HG03103 (cell line): ENCODE measurements at regions not wholly inside any gene's neighbourhood (a gene's known extent, or its start where the extent isn't known, plus 50 kb on each side); places are given as distances from the start of the nearest gene placed in this dataset.

ENCODE experiments used
- ATAC-seq: cut with Tn5 transposase; IDR thresholded peaks from one replicate; pipeline ENCODE4 v1.9.1; 2021; ENCODE audit warnings: low read depth; ENCODE audit not compliant: unreplicated experiment

DNA sequence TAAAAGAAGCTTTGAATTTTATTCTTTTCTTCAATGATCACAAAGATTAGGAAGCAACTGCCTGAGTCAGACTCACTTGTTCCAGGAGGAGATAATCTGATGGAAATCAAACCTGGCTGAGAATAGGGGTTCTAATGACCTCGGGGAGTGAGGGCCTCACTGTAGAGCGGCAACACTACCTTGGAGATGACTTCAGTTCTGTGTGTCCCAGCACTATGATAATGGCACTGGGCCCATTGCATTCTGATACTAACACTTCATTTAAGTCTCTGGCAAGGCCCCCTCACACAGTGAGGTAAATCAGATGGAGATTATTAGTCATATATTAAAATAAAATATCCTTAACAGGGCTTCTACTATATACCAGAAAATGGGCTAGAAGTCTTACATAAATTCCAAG lies 233.3 kb upstream of the EGLN3 start:
- ATAC-seq: no peak

DNA sequence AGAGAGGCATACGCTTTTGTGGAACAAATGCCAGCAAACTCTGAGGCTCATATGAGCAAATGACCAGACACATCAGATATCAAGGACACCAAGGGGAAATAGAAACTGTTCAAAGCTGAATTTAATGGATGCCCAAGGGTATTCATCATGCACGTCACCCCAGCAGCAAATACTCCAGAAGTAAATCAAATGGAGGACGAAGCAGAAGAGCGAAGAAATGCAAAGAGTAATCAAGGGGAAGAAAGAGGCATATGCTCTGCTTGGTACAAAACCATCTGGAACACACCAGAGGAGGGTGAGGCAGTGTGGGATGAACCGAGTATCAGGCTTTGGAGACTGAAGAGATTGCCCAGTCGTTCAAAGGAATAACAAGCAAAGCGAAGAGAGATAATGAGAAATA lies 232.6 kb upstream of the EGLN3 start:
- ATAC-seq: no peak

DNA sequence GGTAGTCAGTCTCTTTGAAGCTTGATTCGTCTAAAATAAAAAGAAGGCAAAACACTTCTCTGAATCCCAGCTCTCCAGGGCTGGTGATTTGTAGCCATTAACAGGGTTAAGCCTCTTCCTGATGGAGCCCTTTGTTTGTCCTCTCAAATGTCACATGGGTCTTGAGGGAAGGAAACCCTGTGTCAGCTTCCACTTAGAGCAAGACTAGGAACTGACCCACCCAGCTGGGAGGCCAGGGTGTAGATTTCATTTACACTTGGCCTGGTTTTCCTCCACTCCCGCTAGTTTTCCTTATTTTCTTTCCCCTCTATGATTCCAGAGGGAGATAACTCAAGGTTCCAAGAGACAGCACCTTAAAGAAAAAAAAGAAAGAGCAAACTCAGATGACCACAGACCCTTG lies 230.5 kb upstream of the EGLN3 start:
- no peak for ATAC-seq

DNA sequence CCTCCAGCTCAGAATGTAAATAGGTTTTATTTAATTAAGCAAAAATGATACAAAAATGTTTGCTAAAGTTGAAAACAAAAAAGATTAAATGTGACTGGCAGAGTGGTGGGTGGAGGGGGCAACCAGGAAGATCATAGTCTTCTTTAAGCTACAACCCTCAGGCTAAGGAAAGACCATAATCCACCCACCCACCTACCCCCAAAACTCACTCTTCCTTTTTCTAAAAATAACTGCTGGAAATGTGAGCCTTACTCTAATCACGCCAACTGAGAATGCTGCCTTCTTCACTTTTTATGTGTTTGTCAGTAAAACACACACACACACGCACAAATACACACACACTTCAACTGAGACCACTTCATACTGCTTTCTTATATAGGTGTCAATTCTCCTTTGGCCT lies 230.0 kb upstream of the EGLN3 start:
- ATAC-seq: no peak

DNA sequence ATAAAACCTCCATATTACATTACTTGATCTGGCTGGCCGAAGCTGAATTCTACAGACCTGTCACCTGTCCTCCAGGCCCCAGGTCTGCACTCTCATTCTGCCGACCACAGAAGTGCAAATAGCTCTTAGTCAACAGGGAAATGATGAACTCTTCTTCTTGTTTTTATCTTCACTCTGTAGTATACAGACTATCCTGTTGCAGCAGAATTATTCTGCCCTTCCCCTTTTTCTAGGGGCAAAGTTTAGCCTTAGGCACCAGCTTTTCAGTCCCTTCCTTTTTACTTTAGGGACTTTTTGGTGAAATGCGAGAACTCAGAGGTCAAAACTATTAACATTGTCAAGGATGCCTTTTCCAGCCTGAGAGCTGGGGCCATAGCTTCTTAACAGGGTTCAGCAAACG lies 229.6 kb upstream of the EGLN3 start:
- no peak for ATAC-seq

DNA sequence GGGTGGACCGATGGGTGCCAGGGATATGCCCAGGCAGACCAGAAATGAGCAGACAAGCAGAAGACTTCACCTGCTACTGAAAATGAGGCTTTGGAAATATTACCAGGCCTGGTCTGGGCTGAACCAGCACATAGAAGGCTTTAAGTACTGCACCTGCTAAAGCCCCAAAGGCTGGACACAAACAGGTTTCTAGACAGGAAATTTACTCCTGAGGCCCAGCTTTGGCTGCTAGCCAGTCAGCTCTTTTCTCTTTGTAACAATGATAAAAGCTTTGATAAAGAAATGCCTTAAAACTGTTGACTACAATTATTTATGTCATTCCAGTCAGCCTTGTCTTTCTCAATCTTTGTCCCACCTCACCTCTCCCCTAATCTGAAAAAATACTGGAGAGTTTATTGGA lies 228.9 kb upstream of the EGLN3 start:
- ATAC-seq: no peak

DNA sequence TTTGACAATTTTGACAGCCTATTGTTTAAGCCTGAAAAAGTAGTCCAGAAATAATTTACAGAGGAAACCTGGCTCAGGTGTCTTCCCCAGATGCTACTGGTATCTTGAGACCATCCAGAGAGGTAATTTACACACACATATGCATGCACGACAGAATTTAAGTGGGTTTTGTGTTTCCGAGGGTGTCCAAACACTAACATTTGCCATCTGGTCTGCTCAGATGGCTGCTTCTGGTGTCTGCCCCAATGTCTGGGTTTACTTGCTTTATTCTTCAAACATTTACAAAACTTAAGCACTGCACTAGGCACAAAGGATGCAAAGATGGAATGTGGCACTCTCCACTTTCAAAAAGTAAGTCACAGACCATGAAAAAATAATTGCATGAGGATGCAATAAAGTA lies 226.6 kb upstream of the EGLN3 start:
- ATAC-seq: no peak

DNA sequence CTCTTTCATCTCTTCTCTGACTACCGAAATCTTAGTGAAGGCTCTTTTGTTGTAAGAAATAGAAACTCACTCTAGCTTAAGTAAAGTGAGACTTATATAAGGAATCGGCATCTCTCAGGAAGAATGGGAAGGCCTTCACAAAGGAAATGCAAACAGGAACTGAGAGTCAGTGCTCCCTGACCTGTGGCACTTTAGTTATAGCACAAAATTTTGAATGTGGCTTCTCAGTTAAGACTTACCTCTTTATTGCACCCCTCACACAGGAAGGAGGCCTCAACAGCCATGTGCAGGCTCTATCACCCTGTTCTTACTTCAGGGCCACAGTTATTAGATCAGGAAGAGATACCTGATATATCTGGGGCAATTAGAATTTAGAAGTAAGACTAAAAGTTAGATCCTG lies 224.7 kb upstream of the EGLN3 start:
- ATAC-seq: peak; percentile 47

DNA sequence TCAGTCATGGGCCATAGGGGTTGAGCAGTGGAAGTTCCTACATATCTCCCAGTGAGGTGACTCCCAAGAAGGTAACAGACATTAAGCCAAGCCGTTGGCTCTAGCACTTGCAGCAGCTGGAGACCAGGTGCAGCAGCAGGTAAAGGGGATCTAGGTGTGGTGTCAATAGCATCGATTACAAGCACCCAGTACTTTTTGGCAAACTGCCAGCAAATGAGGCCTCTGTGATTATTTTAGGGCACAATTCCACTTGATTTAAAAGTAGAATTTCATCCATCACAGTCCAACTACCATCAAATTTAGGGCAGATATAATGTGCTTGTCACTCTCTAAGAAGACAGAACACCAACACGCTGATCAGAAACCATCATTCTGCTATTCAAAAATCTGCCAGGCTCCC lies 224.1 kb upstream of the EGLN3 start:
- ATAC-seq: no peak

DNA sequence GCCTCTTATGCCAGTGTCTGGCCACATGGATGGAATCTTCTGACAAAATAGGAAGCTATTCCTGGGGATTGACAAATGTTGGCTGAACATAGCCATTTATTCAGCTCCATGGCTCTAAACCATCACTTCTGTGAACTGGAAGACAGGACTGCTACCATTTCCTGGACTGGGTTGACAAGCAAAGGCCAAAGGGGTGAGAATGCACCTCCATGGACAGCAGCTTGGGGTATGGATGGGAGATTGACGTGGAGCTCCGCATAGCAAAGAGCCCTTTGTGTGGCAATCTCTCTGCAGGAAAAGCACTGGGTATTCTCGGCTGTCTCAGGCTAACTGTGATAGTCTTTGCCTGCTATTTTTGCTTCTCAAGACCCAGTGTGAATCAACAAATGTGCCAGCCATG lies 223.0 kb upstream of the EGLN3 start:
- ATAC-seq: no peak

DNA sequence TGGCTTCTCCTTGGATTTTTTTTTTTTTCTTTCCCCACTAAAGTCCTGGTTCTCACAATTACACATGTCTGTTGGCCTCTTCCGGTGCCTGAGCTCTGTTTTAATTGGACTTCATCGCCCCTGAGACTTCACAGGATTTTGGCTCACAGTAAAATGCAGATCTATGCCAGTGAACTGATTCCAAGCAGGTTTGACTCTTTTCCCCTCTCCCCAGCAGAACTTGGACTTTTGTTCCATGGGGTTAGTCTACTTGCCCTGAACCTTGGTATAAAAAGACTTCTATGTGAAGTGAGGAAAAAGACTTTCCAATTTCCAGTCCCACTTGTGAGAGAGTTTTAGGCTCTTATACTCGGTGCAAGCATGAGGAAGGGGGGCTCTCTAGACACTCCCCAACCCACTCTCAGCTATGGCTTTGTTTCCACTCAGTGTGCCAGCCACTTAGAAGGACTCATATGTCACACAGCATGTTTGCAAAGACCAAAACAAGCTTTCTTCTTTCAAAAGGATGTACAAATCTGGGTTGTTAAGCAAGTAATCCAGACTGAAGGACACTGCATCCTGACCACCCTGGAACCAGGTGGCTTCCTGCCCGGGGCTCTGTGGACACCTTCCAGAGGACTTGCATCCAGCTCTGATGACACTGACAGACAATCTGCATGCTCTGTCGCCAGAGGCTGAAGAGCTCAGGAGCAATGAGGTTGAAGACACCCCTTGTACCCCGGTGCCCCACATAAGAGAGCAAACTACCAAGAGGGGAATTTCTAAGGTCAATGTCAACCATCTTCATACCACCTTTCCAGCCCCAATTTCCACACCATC lies 221.9 kb upstream of the EGLN3 start:
- ATAC-seq: no peak

DNA sequence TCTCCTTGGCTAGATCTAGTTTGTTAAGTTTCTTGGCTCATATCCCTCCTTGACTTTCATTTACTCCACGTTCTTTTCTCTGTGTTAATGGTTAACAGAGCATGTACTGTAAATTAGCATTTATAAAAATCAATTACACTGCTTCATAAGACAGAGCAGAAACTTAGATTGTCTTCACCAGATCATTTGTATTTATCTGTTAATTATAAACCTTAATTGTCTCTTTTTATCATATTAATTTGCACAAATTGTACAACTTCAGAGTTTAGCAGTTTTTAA lies 221.2 kb upstream of the EGLN3 start:
- no peak for ATAC-seq

DNA sequence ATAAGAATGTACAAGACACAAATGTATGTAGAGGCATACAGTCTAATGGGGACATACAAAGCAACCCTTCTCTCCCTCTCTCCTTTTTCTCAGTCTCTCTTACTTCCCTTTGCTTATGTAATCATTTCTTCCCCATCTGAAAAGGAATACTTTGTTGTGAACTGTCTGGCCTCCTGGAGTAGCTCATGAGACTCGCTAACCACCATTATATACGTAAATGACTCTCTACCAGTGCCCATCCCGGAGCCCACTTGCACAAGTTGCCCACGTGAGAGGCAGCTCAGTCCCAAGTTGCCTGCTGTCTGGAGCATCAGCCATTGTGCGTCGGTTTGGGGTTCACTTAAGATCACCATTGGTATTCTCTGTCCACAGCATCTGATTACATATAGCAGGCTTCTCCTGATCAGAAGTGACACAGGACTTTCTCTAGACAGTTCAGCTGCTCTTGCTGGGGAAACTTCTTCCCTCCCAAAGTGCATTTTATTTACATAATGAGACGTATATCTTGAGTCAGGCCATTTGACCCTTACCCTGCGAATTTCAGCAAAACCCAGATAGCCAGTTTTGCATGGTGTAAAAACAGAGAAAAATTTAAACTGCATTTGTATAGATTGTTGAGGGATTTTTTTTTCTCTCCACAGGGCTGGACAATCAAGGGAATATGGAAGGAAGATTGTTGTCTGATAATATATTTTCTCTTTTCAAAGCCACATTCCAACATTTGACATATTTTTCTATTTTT lies 220.7 kb upstream of the EGLN3 start:
- no peak for ATAC-seq

DNA sequence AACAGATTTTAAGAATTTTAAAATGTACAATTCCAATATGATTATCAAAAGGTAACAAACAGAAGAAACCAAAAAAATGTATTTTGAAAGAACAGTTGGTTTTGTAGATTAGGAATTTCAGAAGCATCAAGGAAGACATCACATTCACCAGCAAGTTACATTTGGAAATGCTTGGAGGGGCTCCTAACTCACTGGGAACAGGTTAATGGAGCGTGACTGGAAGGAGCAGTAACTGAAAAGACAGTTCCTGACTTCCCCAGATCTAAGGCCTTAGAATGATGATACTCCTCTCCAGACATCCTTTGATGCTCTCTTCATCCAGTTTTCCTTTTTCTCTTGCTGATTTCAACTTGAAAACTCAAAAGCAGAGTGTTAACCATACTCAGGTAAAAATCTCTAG lies 220.0 kb upstream of the EGLN3 start:
- ATAC-seq: no peak

DNA sequence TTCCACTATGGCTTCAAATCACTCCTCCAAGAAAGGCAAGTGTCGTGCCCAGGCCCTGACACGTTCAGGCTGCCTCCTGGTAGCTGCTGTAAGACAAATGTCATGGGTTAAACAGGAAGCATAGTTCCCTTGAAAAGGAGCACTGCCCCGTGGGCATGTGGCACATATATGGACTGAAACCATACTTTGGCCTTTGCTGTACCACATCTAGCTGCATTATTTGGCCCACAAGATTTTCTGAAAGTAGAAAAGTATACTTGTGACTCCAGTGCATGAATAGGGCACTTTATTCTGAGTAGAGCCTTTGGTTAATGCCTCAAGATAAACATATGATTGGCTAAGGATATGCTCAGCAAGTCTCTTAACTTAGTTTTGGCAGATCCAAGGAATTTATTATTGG lies 218.7 kb upstream of the EGLN3 start:
- ATAC-seq: no peak

DNA sequence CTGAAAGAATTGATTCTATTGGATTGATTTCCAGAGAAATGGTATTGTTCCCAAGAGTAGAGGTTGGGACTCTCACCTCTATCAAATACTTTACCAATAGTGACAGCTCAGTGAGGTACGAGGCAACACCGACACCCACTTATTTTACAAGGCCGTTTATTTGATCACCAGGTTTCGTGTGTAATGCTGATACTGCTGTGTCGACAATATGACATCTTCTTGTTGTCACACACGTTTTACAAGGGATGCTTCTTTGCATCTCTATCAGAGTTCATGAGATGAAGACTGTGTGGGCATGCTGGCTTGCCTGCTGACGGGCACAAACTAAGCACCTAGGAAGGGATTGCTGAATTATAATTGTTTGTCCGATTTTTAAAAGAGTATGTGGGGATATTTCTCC lies 217.8 kb upstream of the EGLN3 start:
- no peak for ATAC-seq

DNA sequence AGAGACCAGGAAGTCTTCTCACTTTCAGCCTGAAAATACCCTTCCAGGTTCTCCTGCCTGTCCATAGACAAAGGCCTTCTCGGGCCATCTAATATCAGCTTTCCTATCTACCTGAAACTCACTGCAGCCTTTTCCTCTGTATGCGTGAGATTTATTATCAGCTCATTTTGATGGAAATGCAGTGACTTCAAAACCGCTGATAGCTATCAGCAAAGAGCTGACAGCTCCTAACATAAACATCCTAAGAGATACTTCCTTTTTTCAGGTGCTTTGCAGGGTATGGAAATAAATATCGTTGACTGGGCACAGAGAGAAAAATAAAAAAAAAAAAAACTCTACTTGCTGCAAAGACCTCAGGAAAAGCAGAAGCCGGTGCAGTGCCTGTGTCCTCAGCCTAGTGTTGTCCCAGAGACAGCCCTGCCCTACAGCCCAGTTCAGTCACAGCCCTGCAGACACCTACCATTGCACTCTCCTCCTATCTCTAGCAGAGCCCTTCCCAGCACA lies 215.0 kb upstream of the EGLN3 start:
- no peak for ATAC-seq

DNA sequence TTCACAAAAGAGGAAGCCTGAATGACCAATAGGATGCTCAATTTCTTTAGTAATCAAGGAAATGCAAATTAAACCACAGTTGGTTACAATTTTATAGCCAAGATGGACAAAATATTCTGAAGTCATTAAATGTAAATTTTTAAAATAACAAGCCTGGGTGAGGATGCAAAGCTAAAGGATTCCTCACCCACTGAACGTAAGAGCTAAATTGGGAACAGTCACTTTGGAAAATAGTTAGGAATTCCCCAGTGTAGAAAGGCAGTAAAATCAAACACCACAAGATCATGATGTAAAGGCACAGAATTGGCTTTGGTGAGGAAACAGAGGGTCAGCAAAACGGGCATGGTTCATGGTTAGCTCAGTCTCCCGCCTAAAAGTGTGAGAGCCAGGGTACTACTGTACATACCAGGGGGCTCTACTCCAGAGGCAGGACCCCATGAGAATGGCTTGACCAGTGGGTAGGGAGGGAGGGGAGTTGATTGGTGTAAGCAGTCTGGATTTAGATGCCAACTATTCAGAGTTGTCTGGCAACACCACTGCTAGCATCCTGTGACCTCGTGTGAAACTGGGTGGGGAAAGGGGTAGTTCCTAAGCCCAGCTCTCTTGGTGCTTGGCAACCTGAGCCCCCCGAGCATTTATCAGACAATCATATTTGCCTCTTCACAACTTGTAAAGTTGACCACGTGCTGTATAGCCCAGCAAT lies 213.4 kb upstream of the EGLN3 start:
- no peak for ATAC-seq

DNA sequence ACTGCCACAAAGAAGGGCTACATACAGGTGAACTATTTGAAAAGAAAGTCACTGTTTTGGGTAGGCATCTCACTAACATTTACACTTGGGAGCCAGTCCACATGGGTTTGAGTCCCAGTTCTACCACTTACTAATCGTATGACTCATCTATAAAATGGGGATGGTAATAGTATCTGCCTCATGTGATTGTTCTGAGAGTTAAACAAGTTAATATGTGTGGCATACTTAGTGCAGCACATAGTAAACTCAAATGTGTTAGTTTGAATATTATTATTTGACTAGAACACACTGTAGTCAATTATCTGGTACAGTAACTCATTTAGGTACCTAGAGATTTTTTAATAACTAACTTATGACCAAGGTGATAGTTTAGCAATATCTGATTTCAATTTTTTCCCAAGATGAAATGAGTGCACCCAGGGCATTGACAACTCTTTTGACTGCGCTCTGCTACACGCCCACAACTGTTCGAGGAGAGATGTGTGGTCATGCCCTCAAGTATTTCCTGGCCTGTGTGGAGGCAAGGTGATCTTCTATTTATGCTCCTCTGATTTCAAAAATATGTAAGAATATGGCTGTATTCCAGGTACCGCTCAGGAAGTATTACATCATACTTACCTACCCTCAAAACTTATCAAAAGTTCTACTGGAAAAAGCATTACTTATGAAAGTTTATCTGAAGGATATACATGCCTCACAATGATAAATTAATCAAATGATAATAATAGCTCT lies 210.6 kb upstream of the EGLN3 start:
- no peak for ATAC-seq

DNA sequence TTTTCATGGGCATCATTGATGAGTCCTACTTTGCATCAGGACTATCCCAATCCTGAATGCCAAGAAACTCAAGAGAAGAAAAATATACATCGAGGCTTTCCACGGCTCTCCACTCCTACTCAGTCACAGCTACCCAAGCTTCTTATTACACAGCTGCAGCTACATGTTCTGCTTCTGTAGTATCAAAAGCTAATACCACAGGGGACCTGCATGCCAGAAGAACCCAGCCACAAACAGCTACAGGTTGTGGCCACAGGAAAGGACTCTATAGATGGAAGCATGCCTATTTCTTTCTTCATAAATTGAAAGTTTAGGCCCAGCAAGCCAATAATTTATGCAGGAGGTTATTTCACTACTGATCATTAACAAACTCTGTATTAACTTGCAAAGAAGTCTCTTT lies 209.7 kb upstream of the EGLN3 start:
- no peak for ATAC-seq

DNA sequence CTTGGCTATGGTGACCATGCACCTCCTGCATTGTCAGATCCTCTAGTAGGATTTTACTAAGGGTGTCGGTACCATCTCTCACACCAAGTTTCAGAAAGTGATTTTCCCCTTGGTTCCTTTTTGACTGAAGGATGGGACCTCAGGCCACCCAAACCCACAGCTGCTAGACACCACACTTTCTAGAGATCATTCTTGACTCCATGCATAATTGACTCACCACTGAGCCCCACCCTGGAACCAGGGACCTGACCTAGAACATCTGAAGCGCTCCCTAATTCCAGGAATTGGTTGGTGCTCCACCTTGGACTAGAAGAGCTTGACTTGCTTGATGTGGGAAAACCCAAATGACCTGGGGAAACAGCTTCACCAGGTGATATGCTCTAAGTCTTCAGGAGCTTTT lies 206.8 kb upstream of the EGLN3 start:
- ATAC-seq: no peak
